Caco-2 (cell line): ENCODE measurements at regions not wholly inside any gene's neighbourhood (a gene's known extent, or its start where the extent isn't known, plus 50 kb on each side); places are given as distances from the start of the nearest gene placed in this dataset.

ENCODE experiments used
- BruUV-seq: library from RNA; stranded (reverse); fragments of 400-500 nt; replicated peaks from 2 replicates; lab custom pipeline; 2021; lab: Mats Ljungman, UMichigan
- CTCF ChIA-PET: fragments of 300-600 bp; sonication (Branson Sonifier 250); formaldehyde crosslinking; loops from one replicate; lab custom pipeline; 2022; ENCODE audit warnings: antibody characterized with exemption; lab: Charles Lee
- POLR2A ChIA-PET: fragments of 300-600 bp; sonication (Branson Sonifier 250); formaldehyde crosslinking; loops from one replicate; lab custom pipeline; 2022; ENCODE audit warnings: antibody characterized with exemption; lab: Charles Lee
- DNase-seq, 2 experiments: peaks; one replicate each; pipeline versions ENCODE4 v3.0.0 to v3.0.0-alpha.2; 2020 to 2022
- H3K27me3 ChIP-seq: replicated peaks from 2 replicates; pipeline ENCODE4 v1.6.0; 2011; ENCODE audit warnings: low read length; ENCODE audit not compliant: control insufficient read depth, insufficient read depth
- H3K36me3 ChIP-seq: 2 replicates; pipeline ENCODE4 v1.5.1; 2011; ENCODE audit warnings: low read length; ENCODE audit not compliant: control insufficient read depth, insufficient read depth
- H3K4me1 ChIP-seq: fragments of 250-450 bp; sonication (Bioruptor Pico); 2 replicates; pipeline ENCODE4 v1.5.1; 2020; ENCODE audit warnings: mild to moderate bottlenecking
- H3K4me3 ChIP-seq: 2 replicates; pipeline ENCODE4 v1.5.1; 2011; ENCODE audit warnings: low read depth, mild to moderate bottlenecking, control low read depth, low read length
- H3K9me3 ChIP-seq: fragments of 250-450 bp; sonication (Bioruptor Pico); 2 replicates; pipeline ENCODE4 v1.5.1; 2020; ENCODE audit warnings: mild to moderate bottlenecking, moderate library complexity
- H3K27ac Mint-ChIP-seq: one replicate; pipeline ENCODE4 v1.8.0; 2022; ENCODE audit warnings: mixed read lengths; ENCODE audit not compliant: unreplicated experiment
- H3K27me3 Mint-ChIP-seq: one replicate; pipeline ENCODE4 v1.8.0; 2022; ENCODE audit warnings: mixed read lengths; ENCODE audit not compliant: insufficient read depth, unreplicated experiment
- H3K36me3 Mint-ChIP-seq: one replicate; pipeline ENCODE4 v1.8.0; 2022; ENCODE audit warnings: mild to moderate bottlenecking, mixed read lengths; ENCODE audit not compliant: insufficient read depth, unreplicated experiment
- H3K4me1 Mint-ChIP-seq: one replicate; pipeline ENCODE4 v1.8.0; 2022; ENCODE audit warnings: low read depth, mixed read lengths; ENCODE audit not compliant: unreplicated experiment
- H3K4me3 Mint-ChIP-seq: one replicate; pipeline ENCODE4 v1.8.0; 2022; ENCODE audit warnings: mild to moderate bottlenecking, moderate library complexity, mixed read lengths; ENCODE audit not compliant: unreplicated experiment
- H3K9me3 Mint-ChIP-seq: one replicate; pipeline ENCODE4 v1.8.0; 2022; ENCODE audit warnings: mixed read lengths; ENCODE audit not compliant: unreplicated experiment
- intact Hi-C: fragments of 100-400 bp; cut with micrococcal nuclease; formaldehyde crosslinking; loops from one replicate; pipeline ENCODE4 v1.10.0; 2022; ENCODE audit not compliant: unreplicated experiment
- microRNA-seq: library from miRNA; unstranded; fragments of <30 nt; microRNA quantifications from one replicate; pipeline ENCODE4 v1.2.0, GENCODE V29; 2022
- TF ChIP-seq, protein P1 (sequence below), 2 experiments: fragments of 200-600 bp in 1 of 2; IDR thresholded peaks; 1 replicate in 1 of 2; 2 replicates in 1 of 2; pipeline versions ENCODE4 v1.5.1 to v1.8.0; 2011 to 2022; ENCODE audit warnings: antibody characterized with exemption in 1 of 2, control low read depth in 1 of 2, inconsistent platforms in 1 of 2, low read depth in 1 of 2, low read length in 1 of 2, mild to moderate bottlenecking in 1 of 2, moderate library complexity in 1 of 2; ENCODE audit not compliant: insufficient read depth in 1 of 2, severe bottlenecking in 1 of 2, unreplicated experiment in 1 of 2

DNA sequence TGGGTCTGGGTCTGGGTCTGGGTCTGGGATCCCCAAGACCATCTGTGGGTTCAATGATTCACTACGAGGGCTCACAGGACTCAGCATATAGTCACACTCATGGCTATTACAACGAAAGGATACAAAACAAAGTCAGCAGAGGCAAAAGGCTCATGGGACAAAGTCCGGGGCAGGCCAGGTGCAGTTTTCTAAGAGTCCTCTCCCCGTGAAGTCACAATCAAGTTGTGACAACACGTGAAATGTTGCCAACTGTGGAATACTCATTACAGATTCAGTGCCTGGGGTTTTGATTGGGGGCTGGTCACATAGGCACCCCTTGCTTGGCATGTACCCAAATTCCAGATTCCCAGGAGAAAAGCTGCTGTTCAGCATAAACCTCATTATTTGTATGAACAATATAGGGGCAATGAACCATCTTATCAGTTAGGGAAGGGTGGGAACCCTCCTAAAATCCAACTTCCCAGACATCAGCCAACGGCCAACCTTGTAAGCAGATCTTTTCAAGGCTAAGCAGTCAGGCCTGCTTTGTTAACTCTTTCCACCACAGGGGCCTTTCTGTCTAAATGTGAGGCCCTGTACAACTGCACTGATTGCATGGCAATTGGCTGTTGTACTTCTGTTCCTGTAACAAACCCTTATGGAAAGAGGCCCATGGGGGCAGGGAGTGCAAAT is 58.2 kb upstream of the DIPK2B start:
- H3K4me3 ChIP-seq: no peak overlapping the region
- no peaks in the 10 kb centered on the region for H3K27me3 ChIP-seq
- ChIA-PET CTCF (no interaction called here), POLR2A (no interaction called here)
- Mint-ChIP-seq H3K4me1 (no peaks in the 10 kb centered on the region), H3K4me3 (no peak overlapping the region), H3K27ac (no peak overlapping the region), H3K27me3 (no peaks in the 10 kb centered on the region), H3K9me3 (no peaks in the 10 kb centered on the region), H3K36me3 (peaks cover 4% of the 10 kb centered on the region)
- DNase-seq: no peak
- H3K4me1 ChIP-seq: no peaks in the 10 kb centered on the region
- intact Hi-C loops: no loop called here
- BruUV-seq: no TSS peak
- TF ChIP-seq, protein P1, sequence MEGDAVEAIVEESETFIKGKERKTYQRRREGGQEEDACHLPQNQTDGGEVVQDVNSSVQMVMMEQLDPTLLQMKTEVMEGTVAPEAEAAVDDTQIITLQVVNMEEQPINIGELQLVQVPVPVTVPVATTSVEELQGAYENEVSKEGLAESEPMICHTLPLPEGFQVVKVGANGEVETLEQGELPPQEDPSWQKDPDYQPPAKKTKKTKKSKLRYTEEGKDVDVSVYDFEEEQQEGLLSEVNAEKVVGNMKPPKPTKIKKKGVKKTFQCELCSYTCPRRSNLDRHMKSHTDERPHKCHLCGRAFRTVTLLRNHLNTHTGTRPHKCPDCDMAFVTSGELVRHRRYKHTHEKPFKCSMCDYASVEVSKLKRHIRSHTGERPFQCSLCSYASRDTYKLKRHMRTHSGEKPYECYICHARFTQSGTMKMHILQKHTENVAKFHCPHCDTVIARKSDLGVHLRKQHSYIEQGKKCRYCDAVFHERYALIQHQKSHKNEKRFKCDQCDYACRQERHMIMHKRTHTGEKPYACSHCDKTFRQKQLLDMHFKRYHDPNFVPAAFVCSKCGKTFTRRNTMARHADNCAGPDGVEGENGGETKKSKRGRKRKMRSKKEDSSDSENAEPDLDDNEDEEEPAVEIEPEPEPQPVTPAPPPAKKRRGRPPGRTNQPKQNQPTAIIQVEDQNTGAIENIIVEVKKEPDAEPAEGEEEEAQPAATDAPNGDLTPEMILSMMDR (IDR thresholded peaks at IDR 0.05; ENCODE audit: insufficient read depth in 1 of 2, low read depth in 1 of 2, low read length in 1 of 2, severe bottlenecking in 1 of 2, unreplicated experiment in 1 of 2): no peak
- H3K36me3 ChIP-seq: no peaks in the 10 kb centered on the region
- no peaks in the 10 kb centered on the region for H3K9me3 ChIP-seq

Small RNA genes lying in the stretch of these regions (microRNA-seq; reads per million reads assigned to microRNA genes)
- gene MIR221 (5,149 reads per million, percentile 96 among the genes with 10 or more reads in this experiment), gene MIR222 (564 reads per million, percentile 83 among the genes with 10 or more reads in this experiment)
